A673 (cell line): ENCODE measurements at regions not wholly inside any gene's neighbourhood (a gene's known extent, or its start where the extent isn't known, plus 50 kb on each side); places are given as distances from the start of the nearest gene placed in this dataset.

Source experiments
- BruUV-seq: library from RNA; stranded (reverse); fragments of 400-500 nt; replicated peaks from 2 replicates; lab custom pipeline; 2021; lab: Mats Ljungman, UMichigan
- CTCF ChIA-PET: fragments of 300-600 bp; sonication (Branson Sonifier 250); formaldehyde crosslinking; loops from one replicate; lab custom pipeline; 2022; ENCODE audit warnings: antibody characterized with exemption; lab: Charles Lee
- POLR2A ChIA-PET: fragments of 300-600 bp; sonication (Branson Sonifier 250); formaldehyde crosslinking; loops from one replicate; lab custom pipeline; 2022; ENCODE audit warnings: antibody characterized with exemption; ENCODE audit not compliant: low non-redundant PET; lab: Charles Lee
- DNase-seq: peaks from one replicate; pipeline ENCODE4 v3.0.0-alpha.2; 2015; ENCODE audit warnings: low spot score
- H3K27ac ChIP-seq: fragments of 200-600 bp; sonication (generic); 2 replicates; pipeline ENCODE4 v1.5.1; 2016; ENCODE audit warnings: mixed run types, low read depth, mild to moderate bottlenecking, mixed read lengths, antibody characterized with exemption, low read length; ENCODE audit not compliant: poor library complexity, severe bottlenecking
- H3K27me3 ChIP-seq: fragments of 200-600 bp; sonication (generic); replicated peaks from 2 replicates; pipeline ENCODE4 v1.6.1; 2017; ENCODE audit warnings: mixed run types, low read depth, mild to moderate bottlenecking, mixed read lengths, antibody characterized with exemption, low read length; ENCODE audit not compliant: insufficient read depth, poor library complexity
- H3K36me3 ChIP-seq: fragments of 200-600 bp; sonication (generic); 2 replicates; pipeline ENCODE4 v1.6.1; 2016; ENCODE audit warnings: mixed run types, mild to moderate bottlenecking, mixed read lengths, antibody characterized with exemption, low read length; ENCODE audit not compliant: insufficient read depth, poor library complexity, severe bottlenecking
- H3K4me1 ChIP-seq: fragments of 200-600 bp; sonication (generic); 2 replicates; pipeline ENCODE4 v1.6.1; 2017; ENCODE audit warnings: mixed run types, mild to moderate bottlenecking, mixed read lengths, antibody characterized with exemption, low read length; ENCODE audit not compliant: insufficient read depth, poor library complexity, severe bottlenecking
- H3K4me3 ChIP-seq: fragments of 200-600 bp; sonication (generic); 2 replicates; pipeline ENCODE4 v1.5.1; 2016; ENCODE audit warnings: low read depth, mixed run types, mild to moderate bottlenecking, mixed read lengths, low read length; ENCODE audit not compliant: poor library complexity, severe bottlenecking
- H3K9me3 ChIP-seq: fragments of 200-600 bp; sonication (generic); 2 replicates; pipeline ENCODE4 v1.6.1; 2016; ENCODE audit warnings: mixed run types, low read depth, mild to moderate bottlenecking, mixed read lengths, antibody characterized with exemption, low read length; ENCODE audit not compliant: poor library complexity, severe bottlenecking
- EZH2 ChIP-seq: fragments of 200-600 bp; sonication (generic); IDR thresholded peaks from 2 replicates; pipeline ENCODE4 v1.6.1; 2017; ENCODE audit warnings: borderline replicate concordance, low read depth, mild to moderate bottlenecking, mixed read lengths, antibody characterized with exemption, low read length; ENCODE audit not compliant: poor library complexity, severe bottlenecking
- intact Hi-C: fragments of 100-400 bp; cut with micrococcal nuclease; formaldehyde crosslinking; loops from one replicate; pipeline ENCODE4 v1.10.0; 2022; ENCODE audit not compliant: unreplicated experiment
- TF ChIP-seq, protein P1 (sequence below): fragments of 300-800, 200-600 bp; sonication (generic); conservative IDR thresholded peaks from 2 replicates; pipeline ENCODE4 v1.5.1; 2017; ENCODE audit warnings: low read depth, mild to moderate bottlenecking, antibody characterized with exemption, low read length, moderate library complexity, mixed read lengths

DNA sequence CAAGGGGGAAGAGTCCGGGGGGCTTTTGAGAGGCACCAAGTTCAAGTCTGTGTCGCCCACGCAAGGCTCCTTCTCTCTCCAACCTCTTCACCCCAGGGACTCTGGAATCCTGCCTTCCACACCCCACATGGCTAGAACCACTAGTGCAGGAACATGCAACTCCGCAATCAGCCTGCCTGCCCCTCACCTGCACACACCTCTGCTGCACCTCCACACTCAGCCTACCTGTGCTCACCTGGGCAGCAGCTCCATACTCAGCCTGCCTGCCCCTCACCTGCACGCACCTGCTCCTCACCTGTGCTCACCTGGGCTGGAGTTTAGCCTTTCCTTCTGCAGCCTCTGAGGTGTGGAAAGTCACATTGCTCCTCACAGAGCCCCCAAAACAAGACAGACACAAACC lies 277.4 kb downstream of the NDUFA10 start:
- Histone ChIP-seq H3K27me3 (peaks cover 5% of the 10 kb centered on the region), H3K27ac (no peak overlapping the region), H3K4me3 (no peak overlapping the region), H3K4me1 (peaks cover 6% of the 10 kb centered on the region), H3K36me3 (no peaks in the 10 kb centered on the region), H3K9me3 (no peaks in the 10 kb centered on the region)
- no peak for DNase-seq
- no TSS peak for BruUV-seq
- ChIA-PET CTCF (no interaction called here), POLR2A (no interaction called here)
- TF ChIP-seq, protein P1, sequence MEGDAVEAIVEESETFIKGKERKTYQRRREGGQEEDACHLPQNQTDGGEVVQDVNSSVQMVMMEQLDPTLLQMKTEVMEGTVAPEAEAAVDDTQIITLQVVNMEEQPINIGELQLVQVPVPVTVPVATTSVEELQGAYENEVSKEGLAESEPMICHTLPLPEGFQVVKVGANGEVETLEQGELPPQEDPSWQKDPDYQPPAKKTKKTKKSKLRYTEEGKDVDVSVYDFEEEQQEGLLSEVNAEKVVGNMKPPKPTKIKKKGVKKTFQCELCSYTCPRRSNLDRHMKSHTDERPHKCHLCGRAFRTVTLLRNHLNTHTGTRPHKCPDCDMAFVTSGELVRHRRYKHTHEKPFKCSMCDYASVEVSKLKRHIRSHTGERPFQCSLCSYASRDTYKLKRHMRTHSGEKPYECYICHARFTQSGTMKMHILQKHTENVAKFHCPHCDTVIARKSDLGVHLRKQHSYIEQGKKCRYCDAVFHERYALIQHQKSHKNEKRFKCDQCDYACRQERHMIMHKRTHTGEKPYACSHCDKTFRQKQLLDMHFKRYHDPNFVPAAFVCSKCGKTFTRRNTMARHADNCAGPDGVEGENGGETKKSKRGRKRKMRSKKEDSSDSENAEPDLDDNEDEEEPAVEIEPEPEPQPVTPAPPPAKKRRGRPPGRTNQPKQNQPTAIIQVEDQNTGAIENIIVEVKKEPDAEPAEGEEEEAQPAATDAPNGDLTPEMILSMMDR = no peak
- TF ChIP-seq EZH2 = no peak
- intact Hi-C loops = no loop called here

DNA sequence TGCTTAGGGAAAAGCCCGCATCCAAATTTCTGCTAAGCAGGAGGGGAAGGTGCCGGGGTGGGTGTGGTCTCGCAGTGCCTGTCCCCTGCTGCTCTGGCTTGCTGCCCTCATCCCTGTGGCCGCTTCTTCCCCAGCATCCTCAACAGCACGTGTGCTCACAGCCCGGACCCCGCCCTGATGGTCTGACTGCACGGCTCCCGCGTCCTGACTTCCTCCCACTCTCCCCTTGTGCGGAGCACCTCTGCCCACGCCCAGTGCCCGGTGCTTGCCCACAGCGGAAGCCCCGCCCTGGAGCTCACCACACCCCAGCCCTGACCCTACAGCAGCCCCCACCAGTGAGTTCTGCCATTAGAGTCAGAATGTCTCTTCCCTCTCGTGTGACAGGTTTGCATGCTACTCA lies 277.9 kb downstream of the NDUFA10 start:
- no peaks in the 10 kb centered on the region for H3K9me3 ChIP-seq
- intact Hi-C loops = no loop called here
- BruUV-seq = no TSS peak
- no peak overlapping the region for H3K4me3 ChIP-seq
- peaks cover 6% of the 10 kb centered on the region for H3K4me1 ChIP-seq
- H3K36me3 ChIP-seq = no peaks in the 10 kb centered on the region
- no peak for DNase-seq
- TF ChIP-seq, protein P1 = no peak
- TF ChIP-seq EZH2 = no peak
- H3K27ac ChIP-seq = no peak overlapping the region
- H3K27me3 ChIP-seq = peaks cover 10% of the 10 kb centered on the region
- ChIA-PET CTCF (no interaction called here), POLR2A (no interaction called here)

DNA sequence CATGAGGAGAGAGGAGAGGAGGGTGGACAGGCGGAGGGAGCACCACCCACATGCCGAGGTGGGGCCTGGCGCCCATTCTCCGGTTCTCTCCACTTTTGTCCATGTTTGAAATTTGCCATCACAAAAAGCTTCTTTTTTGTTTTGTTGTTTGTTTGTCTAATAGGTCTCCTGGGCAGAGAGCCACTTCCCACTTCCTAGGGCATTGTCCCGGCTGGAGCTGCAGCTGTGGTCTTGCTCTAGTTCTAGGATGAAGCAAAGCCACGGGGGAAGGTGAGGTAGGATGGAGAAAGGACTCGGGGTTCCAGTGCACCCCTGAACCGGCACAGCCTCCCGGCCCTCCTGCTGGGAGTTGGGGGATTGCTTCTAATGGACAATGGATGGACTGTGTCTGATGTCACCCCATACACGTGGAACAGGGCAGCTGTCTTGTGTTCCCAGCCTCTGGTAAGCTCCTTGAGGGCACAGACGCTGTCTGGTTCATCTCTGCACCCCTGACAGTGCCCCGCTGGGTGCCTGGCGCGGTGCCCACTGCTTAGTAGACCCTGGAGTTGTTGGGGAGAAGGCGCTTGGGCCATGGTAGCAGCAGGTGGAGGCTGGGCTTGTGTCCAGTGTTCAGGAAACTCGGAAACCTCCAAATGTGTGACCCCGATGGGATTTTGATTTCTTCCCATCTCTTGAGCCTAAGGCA lies 278.4 kb downstream of the NDUFA10 start:
- POLR2A ChIA-PET = no interaction called here

More for the DNA sequence above, 278.4 kb downstream of the NDUFA10 start:
- no peaks in the 10 kb centered on the region for H3K36me3 ChIP-seq
- H3K27me3 ChIP-seq = peaks cover 15% of the 10 kb centered on the region
- TF ChIP-seq, protein P1 = no peak
- TF ChIP-seq EZH2 = no peak
- intact Hi-C loops = no loop called here
- CTCF ChIA-PET = no interaction called here
- H3K27ac ChIP-seq = no peak overlapping the region
- no peaks in the 10 kb centered on the region for H3K9me3 ChIP-seq
- no peak for DNase-seq
- BruUV-seq = no TSS peak
- H3K4me1 ChIP-seq = peaks cover 3% of the 10 kb centered on the region
- no peak overlapping the region for H3K4me3 ChIP-seq
